ENCODE measurements at regions not wholly inside any gene's neighbourhood (a gene's known extent, or its start where the extent isn't known, plus 50 kb on each side); places are given as distances from the start of the nearest gene placed in this dataset.

DNA sequence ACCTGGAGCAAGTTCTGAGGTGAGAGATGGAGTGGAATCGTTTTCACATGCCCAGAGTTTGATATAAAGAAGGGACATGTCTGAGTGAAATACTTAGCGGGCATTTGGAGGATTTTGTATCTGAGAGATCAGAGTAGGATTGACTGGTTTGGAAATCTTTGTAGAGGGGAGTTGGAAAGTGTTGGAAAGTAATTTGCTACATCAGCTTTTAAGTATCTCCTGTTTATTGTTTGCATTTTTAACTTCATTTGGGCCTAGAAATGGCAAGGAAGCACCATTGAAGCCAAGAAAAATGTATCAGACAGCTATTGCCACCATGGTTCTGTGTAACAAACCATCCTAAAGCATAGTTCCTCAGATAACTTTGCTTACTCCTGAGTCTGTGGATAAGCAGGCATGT lies 1015.1 kb upstream of the EEF2KMT start (continued):
- TF ChIP-seq TCF4 (CRISPR knock-in tag; IDR thresholded peaks at IDR 0.05; ENCODE audit: borderline replicate concordance) (no peak), BACH2 (CRISPR knock-in tag; IDR thresholded peaks at IDR 0.05; ENCODE audit: borderline replicate concordance) (no peak), PPARA (CRISPR knock-in tag; IDR thresholded peaks at IDR 0.05; ENCODE audit: borderline replicate concordance) (no peak)
- TF ChIP-seq, protein P1, sequence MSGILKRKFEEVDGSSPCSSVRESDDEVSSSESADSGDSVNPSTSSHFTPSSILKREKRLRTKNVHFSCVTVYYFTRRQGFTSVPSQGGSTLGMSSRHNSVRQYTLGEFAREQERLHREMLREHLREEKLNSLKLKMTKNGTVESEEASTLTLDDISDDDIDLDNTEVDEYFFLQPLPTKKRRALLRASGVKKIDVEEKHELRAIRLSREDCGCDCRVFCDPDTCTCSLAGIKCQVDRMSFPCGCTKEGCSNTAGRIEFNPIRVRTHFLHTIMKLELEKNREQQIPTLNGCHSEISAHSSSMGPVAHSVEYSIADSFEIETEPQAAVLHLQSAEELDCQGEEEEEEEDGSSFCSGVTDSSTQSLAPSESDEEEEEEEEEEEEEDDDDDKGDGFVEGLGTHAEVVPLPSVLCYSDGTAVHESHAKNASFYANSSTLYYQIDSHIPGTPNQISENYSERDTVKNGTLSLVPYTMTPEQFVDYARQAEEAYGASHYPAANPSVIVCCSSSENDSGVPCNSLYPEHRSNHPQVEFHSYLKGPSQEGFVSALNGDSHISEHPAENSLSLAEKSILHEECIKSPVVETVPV (CRISPR knock-in tag; IDR thresholded peaks at IDR 0.05): no peak

DNA sequence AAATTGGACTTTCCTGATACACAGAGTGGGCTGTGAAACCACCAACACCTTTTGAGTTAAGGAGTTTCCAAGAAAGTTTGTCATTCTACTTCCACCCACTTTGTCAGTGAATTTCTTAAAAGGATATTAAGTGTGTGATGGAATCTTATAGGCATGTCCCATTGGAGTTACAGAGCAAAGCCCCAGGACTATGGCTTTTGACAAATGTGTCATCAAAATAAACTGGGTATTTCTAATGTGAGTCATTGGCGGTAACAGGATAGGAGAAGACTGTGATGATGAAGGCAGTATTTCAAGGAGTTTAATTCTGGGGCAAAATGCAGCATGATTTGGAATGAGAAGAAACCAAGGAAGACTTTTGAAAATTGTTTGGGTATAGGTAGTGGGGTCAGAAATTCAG lies 1013.8 kb upstream of the EEF2KMT start:
- ATAC-seq: no peak
- TF ChIP-seq ISL1 (CRISPR knock-in tag; IDR thresholded peaks at IDR 0.05) (no peak), ZNF70 (CRISPR knock-in tag; IDR thresholded peaks at IDR 0.05) (no peak), PPARA (CRISPR knock-in tag; IDR thresholded peaks at IDR 0.05; ENCODE audit: borderline replicate concordance) (no peak)
- TF ChIP-seq, protein P1 (CRISPR knock-in tag; IDR thresholded peaks at IDR 0.05): no peak
- TF ChIP-seq, protein P2, sequence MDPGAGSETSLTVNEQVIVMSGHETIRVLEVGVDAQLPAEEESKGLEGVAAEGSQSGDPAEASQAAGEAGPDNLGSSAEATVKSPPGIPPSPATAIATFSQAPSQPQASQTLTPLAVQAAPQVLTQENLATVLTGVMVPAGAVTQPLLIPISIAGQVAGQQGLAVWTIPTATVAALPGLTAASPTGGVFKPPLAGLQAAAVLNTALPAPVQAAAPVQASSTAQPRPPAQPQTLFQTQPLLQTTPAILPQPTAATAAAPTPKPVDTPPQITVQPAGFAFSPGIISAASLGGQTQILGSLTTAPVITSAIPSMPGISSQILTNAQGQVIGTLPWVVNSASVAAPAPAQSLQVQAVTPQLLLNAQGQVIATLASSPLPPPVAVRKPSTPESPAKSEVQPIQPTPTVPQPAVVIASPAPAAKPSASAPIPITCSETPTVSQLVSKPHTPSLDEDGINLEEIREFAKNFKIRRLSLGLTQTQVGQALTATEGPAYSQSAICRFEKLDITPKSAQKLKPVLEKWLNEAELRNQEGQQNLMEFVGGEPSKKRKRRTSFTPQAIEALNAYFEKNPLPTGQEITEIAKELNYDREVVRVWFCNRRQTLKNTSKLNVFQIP (CRISPR knock-in tag; IDR thresholded peaks at IDR 0.05; ENCODE audit: borderline replicate concordance, low read depth): no peak

- ATAC-seq: no peak
- TF ChIP-seq TOX (CRISPR knock-in tag; IDR thresholded peaks at IDR 0.05; ENCODE audit: borderline replicate concordance): no peak
- TF ChIP-seq ZNF8 (CRISPR knock-in tag; IDR thresholded peaks at IDR 0.05): no peak
- no peak for TF ChIP-seq PPARA (CRISPR knock-in tag; IDR thresholded peaks at IDR 0.05; ENCODE audit: borderline replicate concordance)
- no peak for TF ChIP-seq CSDC2 (CRISPR knock-in tag; IDR thresholded peaks at IDR 0.05)
- TF ChIP-seq ZFP30 (CRISPR knock-in tag; IDR thresholded peaks at IDR 0.05): no peak
- no peak for TF ChIP-seq ZNF70 (CRISPR knock-in tag; IDR thresholded peaks at IDR 0.05)
- TF ChIP-seq ARNTL (CRISPR knock-in tag; IDR thresholded peaks at IDR 0.05; ENCODE audit: borderline replicate concordance, low read depth): no peak
- TF ChIP-seq ZC3H10 (CRISPR knock-in tag; IDR thresholded peaks at IDR 0.05): no peak
- TF ChIP-seq TCF4 (CRISPR knock-in tag; IDR thresholded peaks at IDR 0.05; ENCODE audit: borderline replicate concordance): no peak
- TF ChIP-seq, protein P2 (CRISPR knock-in tag; IDR thresholded peaks at IDR 0.05; ENCODE audit: borderline replicate concordance, low read depth): no peak
These were observed 1012.8 kb upstream of the EEF2KMT start for GRCh38 chr16:6110346-6110745.

DNA sequence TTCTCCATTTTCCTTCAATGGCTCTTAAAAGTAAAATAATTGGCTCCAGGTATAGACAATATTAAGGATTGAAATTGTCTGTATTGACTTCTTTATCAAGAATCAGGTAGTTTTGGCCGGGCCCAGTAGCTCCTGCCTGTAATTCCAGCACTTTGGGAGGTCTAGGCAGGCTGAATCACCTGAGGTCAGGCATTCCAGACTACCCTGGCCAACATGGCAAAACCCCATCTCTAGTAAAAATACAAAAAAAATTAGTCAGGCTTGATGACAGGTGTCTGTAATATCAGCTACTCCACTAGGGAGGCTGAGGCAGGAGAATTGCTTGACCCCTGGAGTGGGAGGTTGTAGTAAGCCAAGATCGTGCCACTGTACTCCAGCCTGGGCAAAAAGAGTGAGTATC lies 1008.5 kb upstream of the EEF2KMT start:
- no peak for TF ChIP-seq CSDC2 (CRISPR knock-in tag; IDR thresholded peaks at IDR 0.05)
- TF ChIP-seq ARNTL (CRISPR knock-in tag; IDR thresholded peaks at IDR 0.05; ENCODE audit: borderline replicate concordance, low read depth): no peak
- no peak for TF ChIP-seq ZFP30 (CRISPR knock-in tag; IDR thresholded peaks at IDR 0.05)
- TF ChIP-seq ZFP3 (CRISPR knock-in tag; IDR thresholded peaks at IDR 0.05): no peak
- no peak for TF ChIP-seq BACH2 (CRISPR knock-in tag; IDR thresholded peaks at IDR 0.05; ENCODE audit: borderline replicate concordance)
- no peak for TF ChIP-seq CREB5 (CRISPR knock-in tag; IDR thresholded peaks at IDR 0.05; ENCODE audit: low read depth)
- TF ChIP-seq SNAI2 (CRISPR knock-in tag; IDR thresholded peaks at IDR 0.05): no peak
- TF ChIP-seq ZNF70 (CRISPR knock-in tag; IDR thresholded peaks at IDR 0.05): no peak
- no peak for TF ChIP-seq GLIS3 (CRISPR knock-in tag; IDR thresholded peaks at IDR 0.05)
- no peak for TF ChIP-seq TOX (CRISPR knock-in tag; IDR thresholded peaks at IDR 0.05; ENCODE audit: borderline replicate concordance)
- ATAC-seq: no peak

- no peak for TF ChIP-seq ISL1 (CRISPR knock-in tag; IDR thresholded peaks at IDR 0.05)
- no peak for TF ChIP-seq SNAI2 (CRISPR knock-in tag; IDR thresholded peaks at IDR 0.05)
- TF ChIP-seq PATZ1 (CRISPR knock-in tag; IDR thresholded peaks at IDR 0.05; ENCODE audit: borderline replicate concordance): no peak
- TF ChIP-seq ZNF8 (CRISPR knock-in tag; IDR thresholded peaks at IDR 0.05): no peak
- TF ChIP-seq TOX (CRISPR knock-in tag; IDR thresholded peaks at IDR 0.05; ENCODE audit: borderline replicate concordance): no peak
- TF ChIP-seq ZNF70 (CRISPR knock-in tag; IDR thresholded peaks at IDR 0.05): no peak
- ATAC-seq: no peak
These were observed 1007.5 kb upstream of the EEF2KMT start for GRCh38 chr16:6105115-6105514.

All from SK-N-SH treated with all-trans-retinoic acid at 6 μM for 48 hours (cell line).